Fibroblast of skin of abdomen (primary cell): ENCODE measurements at regions not wholly inside any gene's neighbourhood (a gene's known extent, or its start where the extent isn't known, plus 50 kb on each side); places are given as distances from the start of the nearest gene placed in this dataset.
"Not testable (repeated sequence)": the region's sequence is repeated elsewhere in the genome, so short reads cannot be mapped to it uniquely, and the experiment has no call there.

ENCODE experiments used
- DNase-seq: peaks from one replicate; pipeline ENCODE4 v3.0.0-alpha.2; 2013

DNA sequence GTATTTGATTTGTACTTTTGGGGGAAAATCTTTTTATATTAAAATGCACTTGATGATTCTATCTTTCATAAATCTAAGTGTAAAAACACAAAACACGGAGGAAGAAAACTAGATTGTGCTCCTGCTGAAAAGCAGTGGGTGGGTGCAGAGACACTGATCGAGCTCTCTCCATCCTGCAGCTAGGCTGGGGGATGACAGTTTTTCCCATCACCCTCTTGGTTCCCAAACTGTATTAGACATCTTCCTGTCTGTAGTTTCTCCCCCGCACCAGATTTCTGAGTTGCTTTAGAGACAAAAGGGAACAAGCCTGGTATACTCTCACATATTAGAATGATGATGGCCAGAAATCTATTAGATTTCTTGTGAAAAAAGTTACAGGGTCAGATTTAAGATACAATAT is 99.6 kb downstream of the FAM114A2 start:
- no peak for DNase-seq

DNA sequence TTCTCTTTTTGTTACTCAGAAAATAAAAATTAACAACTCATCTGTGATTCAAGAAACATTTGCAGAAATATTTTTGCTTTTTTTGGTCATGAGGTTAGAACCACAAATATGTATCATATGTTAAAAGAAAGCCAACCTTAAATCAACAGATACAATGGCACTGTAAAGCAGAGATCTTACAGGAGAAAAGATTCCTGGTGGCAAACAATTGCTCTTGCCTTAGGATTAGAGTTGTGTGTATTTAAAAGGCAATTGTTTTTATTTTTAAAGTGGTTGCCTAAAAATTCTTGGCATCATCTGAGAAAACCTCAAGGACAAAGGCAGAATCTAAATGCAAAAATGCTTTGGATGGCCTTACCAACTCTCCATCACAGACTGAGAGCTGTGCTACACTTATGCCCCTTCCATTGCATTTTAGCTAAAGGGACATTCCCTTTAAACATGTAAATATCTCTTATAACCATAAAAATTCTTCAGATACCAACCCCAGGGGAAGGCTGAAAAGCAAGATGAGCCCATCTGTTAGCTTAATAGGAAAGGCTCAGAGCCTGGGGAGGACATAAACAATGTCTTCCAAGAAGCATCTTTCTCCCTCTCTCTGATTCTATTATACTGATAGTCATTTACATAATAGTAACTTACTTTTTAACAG is 100.4 kb downstream of the FAM114A2 start:
- peak; percentile 63 for DNase-seq

DNA sequence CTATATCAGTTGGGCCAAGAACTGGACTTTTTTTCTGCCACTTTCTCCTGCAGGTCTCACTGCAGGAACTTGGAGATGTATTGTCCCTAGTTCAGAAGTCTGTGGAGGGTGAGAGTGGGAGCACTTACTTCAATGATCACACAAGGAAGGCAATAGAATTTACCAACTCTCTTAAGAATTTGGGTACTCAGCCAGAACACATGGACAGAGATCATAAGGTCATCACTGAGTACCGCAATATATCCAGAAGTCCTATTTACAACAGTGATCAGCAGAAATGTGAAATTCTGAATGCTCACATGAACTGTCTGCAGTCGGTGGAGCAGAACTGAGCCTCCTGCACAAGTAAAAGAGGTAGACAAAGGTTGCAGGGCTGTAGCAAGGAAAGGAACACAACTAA is 101.0 kb downstream of the FAM114A2 start:
- DNase-seq = no peak

DNA sequence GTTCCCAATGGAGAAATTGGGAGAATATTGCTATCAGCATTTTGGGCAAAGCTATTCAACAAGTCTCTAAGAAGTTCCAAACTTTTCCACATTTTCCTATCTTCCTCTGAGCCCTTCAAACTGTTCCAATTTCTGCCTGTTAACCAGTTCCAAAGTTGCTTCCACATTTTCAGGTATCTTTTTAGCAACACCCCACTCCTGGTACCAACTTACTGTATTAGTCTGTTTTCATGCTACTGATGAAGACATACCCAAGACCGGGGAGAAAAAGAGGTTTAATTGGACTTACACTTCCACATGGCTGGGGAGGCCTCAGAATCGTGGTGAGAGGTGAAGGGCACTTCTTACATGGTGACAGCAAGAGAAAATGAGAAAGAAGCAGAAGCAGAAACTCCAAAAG is 103.6 kb downstream of the FAM114A2 start:
- DNase-seq = not testable (repeated sequence)

DNA sequence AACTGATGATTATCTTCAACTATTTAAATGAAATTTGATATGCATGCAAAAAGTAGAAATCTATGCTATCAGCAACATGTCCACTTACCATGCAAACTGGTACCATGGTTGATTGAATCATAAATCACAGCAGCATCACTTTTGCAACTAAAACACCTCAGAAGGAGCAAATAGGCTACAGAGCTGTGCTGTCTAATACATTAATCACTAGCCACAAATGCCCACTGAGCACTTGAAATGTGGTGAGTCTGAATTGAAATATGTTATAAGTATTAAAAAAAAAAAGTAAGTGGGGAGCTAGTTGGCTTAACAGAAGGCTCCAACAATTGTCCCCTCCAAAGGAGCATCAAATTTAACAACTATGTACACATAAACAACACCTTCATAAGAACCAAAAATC is 112.5 kb downstream of the FAM114A2 start:
- DNase-seq = peak; percentile 37

DNA sequence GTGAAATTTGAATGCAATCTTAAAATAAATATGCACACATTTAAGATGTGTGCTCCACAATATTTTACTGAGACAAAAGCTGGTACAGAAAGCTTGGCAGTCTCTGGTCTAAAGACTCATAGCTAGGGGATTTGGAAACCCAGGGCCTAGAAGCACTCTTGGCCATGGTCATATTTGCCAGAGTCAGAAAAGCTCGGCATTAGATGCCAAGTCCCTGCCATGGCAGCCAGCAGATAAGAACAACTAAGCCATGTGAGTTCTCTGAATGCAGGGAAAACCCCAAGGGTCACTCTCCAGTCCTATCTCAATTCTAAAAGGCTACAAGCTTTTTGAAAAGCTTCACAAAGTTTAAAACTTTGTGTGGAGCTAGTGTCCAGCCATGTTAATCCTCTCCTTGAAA is 119.5 kb downstream of the FAM114A2 start:
- DNase-seq = no peak

DNA sequence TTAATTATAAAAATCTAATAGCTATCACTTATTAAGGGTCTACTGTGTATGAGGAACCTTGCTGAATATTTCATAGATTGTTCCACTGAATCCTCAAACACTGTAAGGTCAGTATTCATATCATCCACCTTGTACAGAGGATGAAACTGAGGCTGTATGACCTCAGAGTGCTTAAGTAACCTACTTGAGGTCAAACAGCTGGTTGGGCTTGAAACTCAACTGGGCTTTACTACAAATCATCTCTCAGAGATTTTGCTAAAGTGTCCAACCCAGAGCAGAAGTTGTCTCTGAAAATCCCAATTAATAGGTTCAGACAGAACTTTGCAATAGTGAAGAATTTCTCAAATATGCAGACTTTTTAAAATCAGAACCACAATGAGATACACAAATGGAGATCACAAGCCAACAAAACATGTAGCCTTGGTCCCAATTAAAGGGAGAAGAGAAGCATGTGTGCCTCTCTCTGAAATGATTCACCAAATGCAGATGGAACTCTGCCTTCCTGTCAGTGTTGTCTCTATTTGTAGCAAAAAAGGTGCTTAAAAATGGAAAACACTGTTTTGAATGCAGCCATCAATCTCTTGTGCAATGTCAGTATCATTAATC is 131.4 kb downstream of the FAM114A2 start:
- DNase-seq = peak; percentile 42

DNA sequence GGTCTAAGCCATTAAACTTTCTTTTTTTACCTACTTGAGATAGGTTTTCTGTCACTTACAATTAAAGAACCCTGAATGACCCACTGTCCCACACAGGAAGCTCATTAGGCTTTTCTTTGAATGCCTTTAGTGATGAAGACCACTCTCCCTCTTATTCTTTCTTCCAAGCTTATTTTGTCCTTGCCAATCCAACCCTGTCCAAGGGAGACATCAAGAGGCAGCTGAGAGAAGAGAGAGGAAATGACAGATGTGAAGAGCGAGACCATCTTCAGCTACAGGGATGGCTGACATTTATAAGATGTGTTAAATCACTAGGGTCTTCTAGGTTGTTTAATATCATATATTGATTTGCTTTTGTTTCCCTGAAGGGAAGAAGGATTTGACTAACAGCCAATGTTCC is 133.5 kb downstream of the FAM114A2 start:
- peak; percentile 30 for DNase-seq

DNA sequence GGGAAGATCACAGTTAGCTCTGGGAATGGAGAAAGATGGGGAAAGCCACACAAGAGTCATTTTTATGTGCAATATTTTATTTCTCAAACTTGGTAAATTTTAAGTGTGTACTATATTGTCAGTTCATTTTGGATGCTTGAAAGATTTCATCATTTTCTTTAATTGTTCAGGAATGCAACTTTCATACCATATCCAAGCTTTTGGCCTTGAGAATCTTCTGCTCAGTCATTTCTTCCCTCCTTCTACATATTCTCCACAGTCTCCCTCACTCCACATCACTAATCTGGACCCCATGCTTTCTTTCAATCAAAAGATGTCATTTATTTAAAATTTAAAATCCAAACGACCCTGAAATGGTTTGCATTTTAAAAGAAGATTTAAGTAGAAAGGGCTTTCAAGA is 135.4 kb downstream of the FAM114A2 start:
- DNase-seq = peak; percentile 69

DNA sequence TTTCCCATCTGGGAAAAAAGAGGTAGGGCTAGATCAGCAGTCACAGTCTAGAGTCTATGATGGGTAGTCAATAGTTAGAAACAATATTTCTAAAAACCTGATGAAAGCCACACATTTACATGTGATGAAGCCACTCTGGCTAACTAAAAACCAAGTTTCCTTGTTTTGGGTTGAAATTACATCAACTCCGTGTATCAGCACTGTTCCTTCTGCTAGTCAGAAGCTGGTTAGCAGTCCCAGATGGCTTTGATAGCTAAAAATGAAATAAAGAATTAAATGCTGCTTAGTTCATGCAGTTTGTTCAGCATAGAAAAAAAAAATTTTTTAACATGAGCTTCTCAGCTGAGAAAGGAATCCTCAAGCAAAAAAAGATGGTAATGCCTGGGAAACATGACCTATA is 136.7 kb downstream of the FAM114A2 start:
- peak; percentile 72 for DNase-seq

DNA sequence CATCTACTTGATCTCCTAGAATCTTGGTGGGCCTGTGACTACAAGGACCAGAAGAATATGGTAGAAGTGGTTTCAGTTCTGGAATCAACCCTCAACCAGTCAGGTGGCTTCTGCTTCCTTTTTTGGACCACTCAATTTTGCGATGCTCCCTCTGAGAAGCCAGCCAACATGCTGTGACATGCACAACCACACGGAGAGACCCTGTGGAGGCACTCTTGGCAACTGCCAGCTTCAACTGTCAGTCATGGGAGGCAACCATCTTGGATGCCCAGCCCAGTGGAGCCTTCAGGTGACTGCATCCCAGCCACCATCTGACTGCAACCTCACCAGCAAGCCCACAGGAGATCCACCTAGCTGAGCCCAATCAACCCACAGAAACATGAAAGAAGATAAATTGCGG is 137.3 kb downstream of the FAM114A2 start:
- DNase-seq = no peak

DNA sequence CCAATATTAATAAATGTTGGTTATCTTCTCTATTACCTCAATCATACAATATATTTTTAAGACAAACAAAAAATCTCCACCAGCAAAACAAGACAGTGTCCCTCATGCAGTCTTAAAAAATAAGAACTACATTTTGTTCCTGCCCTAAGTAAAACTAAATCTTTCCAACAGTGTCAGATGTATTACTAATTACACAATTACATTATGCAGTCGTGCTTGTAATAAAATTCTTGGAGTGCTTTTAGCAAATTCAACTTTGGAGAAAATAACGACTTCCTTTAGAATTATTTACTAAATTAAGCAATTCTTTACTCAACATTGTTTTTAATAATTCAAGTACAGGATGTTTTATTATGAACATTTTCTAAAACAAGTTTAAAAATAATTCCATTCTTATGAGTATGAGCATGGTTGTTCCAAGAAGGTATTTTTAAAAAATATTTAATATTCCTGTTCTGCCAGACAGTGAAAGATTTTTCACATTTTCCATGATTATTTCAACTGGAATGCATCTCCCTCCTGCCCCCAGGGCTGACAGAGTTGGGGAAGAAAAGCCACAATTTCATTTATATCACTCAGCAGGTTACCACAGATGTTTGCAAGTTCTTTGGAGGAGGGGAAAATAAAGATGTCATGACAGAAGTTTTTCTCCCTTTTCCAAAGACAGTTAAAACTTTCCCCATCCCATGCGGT is 137.9 kb downstream of the FAM114A2 start:
- DNase-seq = peak; percentile 98

DNA sequence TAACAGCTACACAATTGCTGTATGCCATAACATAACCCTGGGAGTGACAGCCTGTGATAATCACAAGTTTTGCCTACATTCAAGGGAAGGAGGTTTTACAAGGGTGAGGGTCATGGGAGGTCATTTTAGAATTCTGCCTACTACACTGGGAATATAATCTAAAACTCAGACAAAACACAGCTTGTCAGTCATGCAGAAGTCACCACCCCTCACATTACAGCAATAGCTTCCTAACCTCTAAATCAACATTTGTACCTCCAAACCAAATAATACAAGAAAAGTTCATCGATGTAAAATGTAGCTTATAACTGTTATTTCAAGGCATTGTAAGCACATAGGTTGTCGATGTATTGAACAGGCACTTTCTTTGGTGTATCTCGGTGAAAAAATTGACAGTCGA is 139.0 kb downstream of the FAM114A2 start:
- no peak for DNase-seq

DNA sequence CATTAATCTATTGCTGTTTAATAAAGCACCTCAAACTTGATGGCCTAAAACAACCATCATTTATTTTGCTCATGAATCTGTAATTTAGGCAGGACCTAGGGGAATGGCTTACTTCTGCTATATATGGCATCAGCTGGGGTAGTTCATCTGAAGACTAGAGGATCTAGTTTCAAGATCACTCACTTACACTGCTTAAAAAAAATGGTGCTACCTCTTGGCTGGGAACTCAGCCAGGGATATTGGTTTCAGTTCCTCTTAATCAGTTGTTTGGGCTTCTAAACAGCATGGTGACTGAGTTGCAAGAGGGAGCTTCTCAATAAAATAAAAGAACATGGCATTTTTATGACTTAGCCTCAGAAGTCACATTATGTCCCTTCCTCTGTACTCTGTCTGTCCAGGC is 142.0 kb downstream of the FAM114A2 start:
- peak; percentile 72 for DNase-seq

DNA sequence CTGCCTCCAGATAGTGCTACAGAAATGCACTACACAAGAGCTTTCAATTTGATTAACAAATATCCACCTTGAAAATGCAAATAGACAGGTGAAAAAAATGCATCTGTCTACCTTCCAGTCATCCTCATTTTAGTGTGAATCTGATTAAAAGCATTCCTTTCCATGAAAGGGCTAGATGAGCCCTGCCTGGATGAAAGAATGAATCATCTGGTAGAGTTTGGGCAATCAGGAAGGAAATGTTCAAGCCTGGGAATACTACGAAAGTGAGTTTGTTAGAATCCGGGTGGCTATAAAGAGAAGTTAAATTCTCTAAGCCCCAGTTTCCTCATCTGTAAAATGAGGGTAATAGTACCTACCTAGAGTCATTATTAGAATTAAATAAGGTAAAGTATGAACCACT is 142.6 kb downstream of the FAM114A2 start:
- peak; percentile 56 for DNase-seq

DNA sequence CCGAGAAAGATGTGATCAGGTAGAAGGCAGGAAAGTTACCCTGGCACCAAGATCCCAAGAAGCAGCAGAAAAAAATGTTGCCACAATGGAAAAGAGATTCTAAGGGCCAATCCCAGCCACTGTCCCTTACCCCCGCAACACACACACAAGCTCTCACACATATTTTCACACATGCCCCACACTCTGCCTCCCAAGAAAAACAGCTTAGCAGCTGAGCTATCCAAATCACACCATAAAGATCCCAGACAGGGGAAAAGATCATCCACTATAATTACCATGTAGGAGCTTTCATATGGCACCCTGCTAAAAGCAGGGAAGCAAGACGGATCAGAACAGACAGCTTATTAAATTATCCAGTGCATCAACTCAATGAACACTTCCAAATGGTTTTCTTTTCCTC is 143.4 kb downstream of the FAM114A2 start:
- no peak for DNase-seq

DNA sequence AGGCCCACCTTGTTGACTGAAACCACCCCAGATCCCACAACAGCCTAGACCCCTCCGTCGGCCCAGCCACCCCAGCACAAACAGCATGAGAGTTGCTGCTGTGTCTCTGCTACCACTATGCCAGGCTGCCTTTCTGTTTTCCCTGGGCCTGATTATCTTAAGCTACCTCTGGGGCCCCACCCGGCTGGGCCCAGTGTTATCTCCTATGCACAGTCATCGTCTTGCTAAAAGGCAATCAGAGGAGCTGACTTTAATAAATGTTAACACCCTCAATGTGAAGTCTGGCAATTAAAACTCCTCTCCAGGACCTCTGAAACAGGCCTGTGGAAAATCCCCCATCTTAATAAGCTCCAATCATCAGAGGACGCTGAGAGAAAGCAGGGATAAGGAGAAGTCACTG is 144.9 kb downstream of the FAM114A2 start:
- DNase-seq = no peak

DNA sequence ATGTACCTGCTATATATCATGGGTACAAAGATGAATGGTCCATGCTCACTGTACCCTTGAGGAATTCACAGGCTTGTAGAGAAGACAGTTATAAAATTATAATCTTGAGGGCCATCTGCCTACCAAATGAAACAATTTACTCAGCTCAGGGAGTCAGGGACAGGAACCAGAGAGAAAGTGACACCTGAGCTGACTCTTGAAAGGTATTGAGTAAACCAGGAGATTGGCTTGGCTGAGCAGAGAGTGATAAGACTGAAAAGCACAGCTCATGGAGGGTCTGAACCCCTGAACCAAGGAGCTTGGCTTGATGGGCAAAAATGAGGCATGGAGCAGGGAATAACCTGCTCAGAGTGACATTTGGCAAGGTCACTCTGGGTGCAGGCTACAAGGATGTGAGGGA is 147.3 kb downstream of the FAM114A2 start:
- DNase-seq = no peak

DNA sequence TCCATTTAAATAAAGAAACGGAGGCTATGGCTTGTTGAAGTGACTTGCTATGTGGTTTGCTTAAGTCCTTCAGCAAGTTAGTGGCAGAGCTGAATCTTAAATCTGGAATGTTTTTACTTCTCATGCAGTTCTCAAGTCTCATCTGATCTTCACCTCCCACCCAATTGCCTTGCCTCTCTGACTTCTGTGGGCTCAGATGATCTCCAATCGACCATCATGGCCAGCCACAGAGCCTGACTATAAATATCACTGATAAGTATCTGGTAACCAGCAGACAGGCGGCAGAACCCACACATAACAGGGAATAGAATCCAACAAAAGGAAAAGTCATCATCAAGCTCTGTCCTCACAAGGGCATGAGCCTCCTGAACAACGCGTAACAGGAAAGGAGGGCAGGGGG is 149.9 kb downstream of the FAM114A2 start:
- no peak for DNase-seq

DNA sequence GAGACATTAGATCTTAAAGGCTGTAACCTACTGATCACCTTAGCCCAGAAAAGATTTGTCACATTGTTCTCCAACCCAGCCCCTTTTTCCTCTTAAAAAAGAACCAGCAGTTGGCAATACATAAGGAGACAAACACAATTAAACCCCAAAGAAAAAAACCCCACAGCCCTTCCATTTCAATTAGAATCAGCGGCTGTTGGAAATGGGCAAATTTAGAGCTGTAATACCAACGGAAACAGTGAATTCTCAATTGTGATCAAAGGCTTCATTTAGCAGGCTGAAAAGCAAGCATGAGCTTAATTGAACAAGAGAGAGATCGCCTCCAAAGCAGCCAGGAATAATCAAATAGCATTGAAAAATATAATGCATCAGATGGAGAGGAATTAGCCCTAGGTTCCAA is 153.6 kb downstream of the FAM114A2 start:
- DNase-seq = no peak

DNA sequence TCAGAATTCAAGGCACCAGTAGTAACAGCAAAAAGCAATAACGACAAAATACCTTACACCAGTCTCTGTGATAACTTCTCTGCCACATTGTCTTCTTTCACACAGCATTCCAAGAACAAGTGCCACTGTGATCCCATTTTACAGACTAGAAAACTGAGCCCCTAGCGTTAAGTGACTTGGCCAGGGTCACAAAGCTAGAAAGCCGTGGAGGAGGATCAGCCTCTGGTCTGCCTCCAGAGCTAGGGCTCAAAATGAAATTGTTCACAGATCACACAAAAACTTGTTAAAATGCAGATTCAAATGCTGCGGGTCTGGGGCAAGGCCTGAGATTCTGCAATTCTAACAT is 154.1 kb downstream of the FAM114A2 start:
- DNase-seq = no peak

DNA sequence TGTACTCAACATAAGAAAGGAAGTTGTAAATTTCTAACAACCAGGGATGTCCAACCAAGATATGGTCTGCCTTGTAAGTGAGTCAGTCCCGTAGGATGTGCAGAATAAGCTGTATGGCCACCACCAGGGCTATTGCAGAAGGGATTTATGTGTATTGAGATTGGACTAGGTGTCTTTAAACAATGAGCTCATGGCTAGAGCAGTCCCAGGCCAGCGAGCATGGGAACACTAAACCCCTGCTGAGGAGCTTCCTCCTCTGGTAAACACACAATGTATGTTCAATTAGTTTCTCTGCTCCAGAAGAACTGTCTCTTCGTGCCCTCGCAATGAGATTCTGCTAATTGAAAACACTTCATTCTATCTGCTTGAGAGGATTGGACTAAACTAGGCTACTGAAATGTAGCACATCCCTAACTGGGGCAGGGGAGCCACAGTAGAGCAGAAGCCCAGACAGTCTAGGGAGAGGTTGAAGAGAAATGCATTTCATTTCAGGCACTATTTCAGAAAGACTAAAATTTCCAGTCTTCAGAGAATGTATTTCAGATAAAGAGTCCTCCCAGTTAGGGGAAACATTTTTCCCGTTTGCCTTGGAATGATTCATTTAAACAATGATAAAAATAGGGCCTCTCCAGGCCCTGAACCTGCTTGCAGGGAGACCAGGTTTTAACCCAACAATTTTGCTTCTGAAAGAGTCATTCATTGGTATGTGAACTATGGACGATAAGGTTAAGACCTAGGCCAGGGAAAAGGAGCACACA is 154.7 kb downstream of the FAM114A2 start:
- DNase-seq = peak; percentile 93

DNA sequence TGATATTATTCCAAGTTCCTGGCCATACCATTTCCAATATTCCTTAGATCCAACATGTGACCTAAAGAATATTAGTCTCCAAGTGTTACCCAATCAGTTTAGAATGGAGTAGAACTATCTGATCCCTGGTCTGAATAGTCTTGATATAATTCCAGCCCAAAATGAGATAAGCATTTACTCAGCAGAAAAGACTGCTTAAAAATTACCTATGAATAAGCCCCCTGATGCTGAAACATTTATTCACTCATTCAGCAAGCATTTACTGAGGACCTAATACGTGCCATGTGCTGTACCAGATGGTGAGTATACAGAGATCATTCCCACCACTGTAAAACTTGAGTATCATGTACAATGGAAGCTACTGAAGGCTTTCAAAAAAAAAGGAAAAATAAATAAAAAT is 157.0 kb downstream of the FAM114A2 start:
- DNase-seq = no peak

DNA sequence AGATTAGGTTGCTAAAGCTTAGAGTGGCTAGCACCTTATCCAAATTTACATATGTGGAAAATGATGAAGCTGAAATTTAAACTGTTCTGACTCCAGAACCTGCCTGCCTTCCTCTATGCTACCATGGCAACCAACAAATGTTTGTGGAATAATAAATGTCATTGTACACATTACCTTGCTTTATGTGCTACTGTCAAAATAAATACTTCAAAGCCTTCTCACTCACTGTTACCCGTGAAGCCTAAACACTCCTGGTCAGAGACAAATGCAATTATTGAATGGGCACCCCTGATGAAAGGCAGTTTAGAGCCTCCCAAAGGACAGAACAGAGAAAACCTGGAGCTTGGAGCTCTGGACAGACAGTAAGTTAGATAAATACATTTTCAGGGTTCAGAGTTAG is 158.6 kb downstream of the FAM114A2 start:
- no peak for DNase-seq
